ENCODE measurements at regions not wholly inside any gene's neighbourhood (a gene's known extent, or its start where the extent isn't known, plus 50 kb on each side); places are given as distances from the start of the nearest gene placed in this dataset.

GRCh38 chr5:3033033-3033755, 281.7 kb upstream of the IRX2 start:
- H3K4me1 ChIP-seq (ENCODE audit: control insufficient read depth in 2 of 2, insufficient read depth in 2 of 2, low read length in 2 of 2), result no peaks in the 10 kb centered on the region
- DNase-seq (no peak), ATAC-seq (ENCODE audit: low read depth) (no peak)
- H3K4me3 ChIP-seq (ENCODE audit: control extremely low read depth in 1 of 5, extremely low read depth in 1 of 5, insufficient read depth in 1 of 5, low read depth in 2 of 5, low read length in 4 of 5), result no peak overlapping the region
- no peaks in the 10 kb centered on the region for H3K79me2 ChIP-seq (ENCODE audit: control insufficient read depth, insufficient read depth, low read length)
- Mint-ChIP-seq H3K4me1 (no peaks in the 10 kb centered on the region), H3K27me3 (no peaks in the 10 kb centered on the region), H3K9me3 (ENCODE audit: insufficient read depth) (peaks cover 7% of the 10 kb centered on the region), H3K27ac (no peak overlapping the region), H3K4me3 (no peak overlapping the region)
- 85% methylated on average over 5 of the region's 12 CpGs for WGBS (ENCODE audit: insufficient coverage)
- ChIA-PET POLR2A (no interaction called here), CTCF (interaction anchor here (0.6 kb wide), 1 partner anchor 16 kb away, joined by 4 read pairs; no protein-coding TSS in a partner anchor)
- peaks cover 0 to 41% (median 0%) of the 10 kb centered on the region in 3 donors for H3K9me3 ChIP-seq (ENCODE audit: control extremely low read depth in 1 of 3, control insufficient read depth in 2 of 3, insufficient read depth in 1 of 3, low read length in 2 of 3)
- no peaks in the 10 kb centered on the region for H3K27me3 ChIP-seq (replicated peaks in 1 of 4; ENCODE audit: control extremely low read depth in 1 of 4, control insufficient read depth in 3 of 4, insufficient read depth in 4 of 4, low read length in 3 of 4)
- no peak overlapping the region for H3K27ac ChIP-seq (ENCODE audit: low read length in 2 of 2)
- no peak for TF ChIP-seq CTCF (IDR thresholded peaks at IDR 0.05)
- no peak for TF ChIP-seq EZH2 (IDR thresholded peaks at IDR 0.05; ENCODE audit: borderline replicate concordance, insufficient read depth, low read depth, low read length, poor library complexity, severe bottlenecking)
- H2AFZ ChIP-seq (ENCODE audit: insufficient read depth, low read depth, low read length, poor library complexity, severe bottlenecking), result no peak overlapping the region
- H3K36me3 ChIP-seq (replicated peaks in 1 of 2; ENCODE audit: control extremely low read depth in 1 of 2, control insufficient read depth in 1 of 2, extremely low read depth in 1 of 2, insufficient read depth in 2 of 2, low read length in 1 of 2), result no peaks in the 10 kb centered on the region
- H3K9ac ChIP-seq (ENCODE audit: low read length), result no peak overlapping the region
- H3K4me2 ChIP-seq (replicated peaks; ENCODE audit: low read depth, low read length, poor library complexity, severe bottlenecking), result no peak overlapping the region
- intact Hi-C loops (cut with micrococcal nuclease), result no loop called here
- no peaks in the 10 kb centered on the region for H4K20me1 ChIP-seq (ENCODE audit: control insufficient read depth, insufficient read depth, low read length, poor library complexity, severe bottlenecking)

DNA sequence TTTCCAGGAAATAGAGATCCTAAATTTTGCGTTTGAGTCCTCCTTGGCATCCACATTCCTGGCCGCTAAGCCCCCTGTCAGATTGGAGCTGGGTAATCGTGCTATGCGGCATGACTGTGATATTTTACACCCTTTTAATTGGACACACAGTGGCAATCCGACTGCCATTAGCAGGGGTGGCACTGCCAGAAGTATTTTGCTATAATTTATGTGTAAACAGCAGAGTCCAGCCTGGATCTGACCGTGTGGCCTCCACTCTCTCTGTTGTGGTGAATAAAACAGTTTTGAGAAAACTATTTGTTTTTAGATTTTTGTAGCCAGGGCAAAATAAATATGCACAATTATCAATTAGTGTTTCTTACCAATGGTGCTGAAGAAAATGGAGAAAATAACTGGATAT, 281.0 kb upstream of the IRX2 start:
- Histone ChIP-seq H3K27ac (ENCODE audit: low read length in 2 of 2) (no peak overlapping the region), H3K9me3 (ENCODE audit: control extremely low read depth in 1 of 3, control insufficient read depth in 2 of 3, insufficient read depth in 1 of 3, low read length in 2 of 3) (peaks cover 0 to 47% (median 0%) of the 10 kb centered on the region in 3 donors), H3K79me2 (ENCODE audit: control insufficient read depth, insufficient read depth, low read length) (no peaks in the 10 kb centered on the region), H3K4me3 (ENCODE audit: control extremely low read depth in 1 of 5, extremely low read depth in 1 of 5, insufficient read depth in 1 of 5, low read depth in 2 of 5, low read length in 4 of 5) (no peak overlapping the region), H4K20me1 (ENCODE audit: control insufficient read depth, insufficient read depth, low read length, poor library complexity, severe bottlenecking) (no peaks in the 10 kb centered on the region), H3K4me1 (ENCODE audit: control insufficient read depth in 2 of 2, insufficient read depth in 2 of 2, low read length in 2 of 2) (no peaks in the 10 kb centered on the region), H3K4me2 (replicated peaks; ENCODE audit: low read depth, low read length, poor library complexity, severe bottlenecking) (no peak overlapping the region), H3K36me3 (replicated peaks in 1 of 2; ENCODE audit: control extremely low read depth in 1 of 2, control insufficient read depth in 1 of 2, extremely low read depth in 1 of 2, insufficient read depth in 2 of 2, low read length in 1 of 2) (no peaks in the 10 kb centered on the region), H3K9ac (ENCODE audit: low read length) (no peak overlapping the region), H2AFZ (ENCODE audit: insufficient read depth, low read depth, low read length, poor library complexity, severe bottlenecking) (no peak overlapping the region), H3K27me3 (replicated peaks in 1 of 4; ENCODE audit: control extremely low read depth in 1 of 4, control insufficient read depth in 3 of 4, insufficient read depth in 4 of 4, low read length in 3 of 4) (no peaks in the 10 kb centered on the region)
- 100% methylated on average over 1 of the region's 6 CpGs for WGBS (ENCODE audit: insufficient coverage)
- DNase-seq (no peak), ATAC-seq (ENCODE audit: low read depth) (no peak)
- no peak overlapping the region for H3K27ac Mint-ChIP-seq
- H3K4me1 Mint-ChIP-seq, result no peaks in the 10 kb centered on the region
- H3K27me3 Mint-ChIP-seq, result no peaks in the 10 kb centered on the region
- H3K9me3 Mint-ChIP-seq (ENCODE audit: insufficient read depth), result peaks cover 4% of the 10 kb centered on the region
- CTCF ChIA-PET, result interaction anchor here (0.6 kb wide), 1 partner anchor 16 kb away, joined by 4 read pairs; no protein-coding TSS in a partner anchor
- intact Hi-C loops (cut with micrococcal nuclease), result no loop called here
- POLR2A ChIA-PET, result no interaction called here
- no peak for TF ChIP-seq EZH2 (IDR thresholded peaks at IDR 0.05; ENCODE audit: borderline replicate concordance, insufficient read depth, low read depth, low read length, poor library complexity, severe bottlenecking)
- no peak for TF ChIP-seq CTCF (IDR thresholded peaks at IDR 0.05)
- H3K4me3 Mint-ChIP-seq, result no peak overlapping the region
